K562 (cell line): ENCODE measurements at regions not wholly inside any gene's neighbourhood (a gene's known extent, or its start where the extent isn't known, plus 50 kb on each side); places are given as distances from the start of the nearest gene placed in this dataset.

Experiments
- ATAC-seq: fragments of 200-7000 bp; cut with Tn5 transposase; 3 replicates; pipeline ENCODE4 v1.9.1; 2020; ENCODE audit warnings: moderate library complexity
- BruUV-seq: library from RNA; stranded (reverse); fragments of 400-500 nt; replicated peaks from 2 replicates; lab custom pipeline; 2021; lab: Mats Ljungman, UMichigan
- CTCF ChIA-PET: fragments of 300-600 bp; formaldehyde crosslinking; extraction: SDS; loops from one replicate; lab custom pipeline; 2021; ENCODE audit warnings: low intra/inter-chr PET ratio; lab: Yijun Ruan, JAX
- POLR2A ChIA-PET: fragments of 300-600, 350-650 bp; sonication (Branson Sonifier 250); formaldehyde crosslinking; extraction: SDS; loops from one replicate; lab custom pipeline; 2021; ENCODE audit warnings: antibody characterized with exemption, inconsistent platforms; lab: Yijun Ruan, JAX
- DNase-seq, 4 experiments: peaks; one replicate each; pipeline versions ENCODE4 v3.0.0 to v3.0.0-alpha.2; 2011 to 2018; ENCODE audit warnings: low spot score in 3 of 4, mixed read lengths in 3 of 4; ENCODE audit errors: extremely low read depth in 1 of 4
- FAIRE-seq: peaks from 2 replicates; lab custom pipeline; 2011; peaks lifted over from hg19 to GRCh38; lab: Jason Lieb, UNC
- H2AFZ ChIP-seq: 2 replicates; pipeline ENCODE4 v1.6.0; 2011; ENCODE audit warnings: low read depth, low read length, control low read depth, inconsistent platforms
- H3K27ac ChIP-seq: fragments of 200-600 bp; 3 replicates; pipeline ENCODE4 v1.8.0; 2011; ENCODE audit warnings: low read depth, mild to moderate bottlenecking, control low read depth, inconsistent platforms, low read length, moderate library complexity, mixed read lengths; ENCODE audit errors: extremely low read depth
- H3K27me3 ChIP-seq, 2 experiments: fragments of 300-600 bp in 1 of 2; 2 replicates in 1 of 2; 3 replicates in 1 of 2; pipeline versions ENCODE4 v1.6.0 to v1.8.0; 2011; ENCODE audit warnings: inconsistent platforms in 2 of 2, low read length in 2 of 2, mild to moderate bottlenecking in 1 of 2, mixed read lengths in 1 of 2, moderate library complexity in 1 of 2; ENCODE audit not compliant: control insufficient read depth in 2 of 2, insufficient read depth in 2 of 2
- H3K36me3 ChIP-seq: fragments of 300-600 bp; 3 replicates; pipeline ENCODE4 v1.8.0; 2011; ENCODE audit warnings: mild to moderate bottlenecking, low read length, inconsistent platforms; ENCODE audit not compliant: control insufficient read depth, insufficient read depth
- H3K4me1 ChIP-seq, 2 experiments: fragments of 200-600 bp in 1 of 2; replicated peaks in 1 of 2; 2 replicates in 1 of 2; 3 replicates in 1 of 2; pipeline versions ENCODE4 v1.5.1 to v1.8.0; 2011; ENCODE audit warnings: inconsistent platforms in 2 of 2, low read length in 2 of 2, mild to moderate bottlenecking in 1 of 2, mixed read lengths in 1 of 2, moderate library complexity in 1 of 2; ENCODE audit not compliant: control insufficient read depth in 2 of 2, insufficient read depth in 2 of 2
- H3K4me2 ChIP-seq: 2 replicates; pipeline ENCODE4 v1.6.1; 2011; ENCODE audit warnings: low read length, control low read depth, inconsistent platforms, mixed read lengths; ENCODE audit not compliant: insufficient read depth
- H3K4me3 ChIP-seq: fragments of 200-600 bp; sonication (generic), shearing (Covaris generic); 2 replicates; pipeline ENCODE4 v1.5.1; 2016; ENCODE audit warnings: control low read depth, inconsistent platforms
- H3K79me2 ChIP-seq: fragments of 200-600 bp; 3 replicates; pipeline ENCODE4 v1.8.0; 2011; ENCODE audit warnings: low read length, inconsistent platforms; ENCODE audit not compliant: control insufficient read depth, insufficient read depth
- H3K9ac ChIP-seq, 2 experiments: 2 replicates each; pipeline versions ENCODE4 v1.6.0 to v1.6.1; 2011; ENCODE audit warnings: low read depth in 2 of 2, low read length in 2 of 2, control low read depth in 1 of 2, inconsistent platforms in 1 of 2, mild to moderate bottlenecking in 1 of 2, mixed read lengths in 1 of 2; ENCODE audit not compliant: insufficient read depth in 1 of 2
- H3K9me1 ChIP-seq: one replicate; pipeline ENCODE4 v1.6.0; 2011; ENCODE audit warnings: inconsistent platforms, mild to moderate bottlenecking, low read length, moderate library complexity; ENCODE audit not compliant: control insufficient read depth, insufficient read depth
- H3K9me3 ChIP-seq: replicated peaks from 2 replicates; pipeline ENCODE4 v1.5.1; 2011; ENCODE audit warnings: low read depth, low read length, inconsistent platforms; ENCODE audit not compliant: control insufficient read depth, insufficient read depth
- H4K20me1 ChIP-seq: replicated peaks from 2 replicates; pipeline ENCODE4 v1.6.1; 2011; ENCODE audit warnings: low read length, inconsistent platforms, mixed read lengths; ENCODE audit not compliant: control insufficient read depth, insufficient read depth
- ARID3A ChIP-seq: IDR thresholded peaks from 2 replicates; pipeline ENCODE4 v1.6.1; 2012; ENCODE audit warnings: low read depth, low read length, improper control_type of control experiment, borderline replicate concordance
- BACH1 ChIP-seq: fragments of 200-800 bp; sonication (Bioruptor generic); IDR thresholded peaks from 2 replicates; pipeline ENCODE4 v1.6.1; 2016; ENCODE audit warnings: missing genetic modification characterization, missing compliant biosample characterization
- CBFA2T2 ChIP-seq: fragments of 450-650 bp; conservative IDR thresholded peaks from 2 replicates; pipeline ENCODE4 v1.6.1; 2017; ENCODE audit warnings: mild to moderate bottlenecking
- CEBPG ChIP-seq, 3 experiments: fragments of 200-800 bp in 1 of 3; sonication (Bioruptor generic) in 1 of 3; sonication (generic) in 1 of 3; formaldehyde crosslinking in 1 of 3; IDR thresholded peaks in 2 of 3; conservative IDR thresholded peaks in 1 of 3; 2 replicates each; pipeline versions ENCODE4 v1.6.1 to v1.8.0; 2016 to 2022; ENCODE audit warnings: missing compliant biosample characterization in 2 of 3, missing genetic modification characterization in 2 of 3, mild to moderate bottlenecking in 1 of 3, missing genetic modification reagents in 1 of 3
- EHMT2 ChIP-seq: fragments of 450-650 bp; IDR thresholded peaks from 2 replicates; pipeline ENCODE4 v1.6.1; 2018; ENCODE audit warnings: antibody characterized with exemption
- FIP1L1 ChIP-seq: fragments of 200-400 bp; formaldehyde crosslinking; IDR thresholded peaks from 2 replicates; pipeline ENCODE4 v1.6.1; 2018; ENCODE audit warnings: mild to moderate bottlenecking, low read depth, low read length; ENCODE audit not compliant: poor library complexity, severe bottlenecking
- FOSL1 ChIP-seq: fragments of 200-800 bp; sonication (Bioruptor generic); conservative IDR thresholded peaks from 2 replicates; pipeline ENCODE4 v1.6.1; 2016; ENCODE audit warnings: missing genetic modification characterization, missing compliant biosample characterization
- PHF8 ChIP-seq: fragments of 200-600 bp; sonication (generic); IDR thresholded peaks from 2 replicates; pipeline ENCODE4 v1.6.1; 2012; ENCODE audit warnings: mixed run types, mild to moderate bottlenecking, inconsistent platforms, low read length, moderate library complexity, borderline replicate concordance
- PURB ChIP-seq: sonication (generic); formaldehyde crosslinking; IDR thresholded peaks from 2 replicates; pipeline ENCODE4 v1.9.0; 2021; ENCODE audit warnings: low read depth, mild to moderate bottlenecking, missing genetic modification reagents
- SMAD4 ChIP-seq: fragments of 250-450 bp; sonication (Bioruptor Pico); conservative IDR thresholded peaks from 2 replicates; pipeline ENCODE4 v1.8.0; 2021; ENCODE audit warnings: inconsistent platforms, mild to moderate bottlenecking, moderate library complexity
- TRIM24 ChIP-seq, 2 experiments: fragments of 450-650 bp; IDR thresholded peaks; 2 replicates each; pipeline ENCODE4 v1.6.1; 2016
- XRCC3 ChIP-seq: fragments of 450-650 bp; IDR thresholded peaks from 2 replicates; pipeline ENCODE4 v1.6.1; 2017; ENCODE audit warnings: mild to moderate bottlenecking, moderate library complexity
- ZFP30 ChIP-seq: fragments of 250-450 bp; sonication (Bioruptor Pico); IDR thresholded peaks from 2 replicates; pipeline ENCODE4 v1.8.0; 2022; ENCODE audit warnings: moderate library complexity, mild to moderate bottlenecking, inconsistent platforms, borderline replicate concordance
- ZNF384 ChIP-seq: IDR thresholded peaks from 2 replicates; pipeline ENCODE4 v1.6.1; 2012; ENCODE audit warnings: low read depth, low read length, improper control_type of control experiment
- ZNF583 ChIP-seq: fragments of 250-450 bp; sonication (Bioruptor Pico); IDR thresholded peaks from 2 replicates; pipeline ENCODE4 v1.4.0; 2020
- ZNF785 ChIP-seq: fragments of 250-450 bp; sonication (Bioruptor Pico); IDR thresholded peaks from 2 replicates; pipeline ENCODE4 v1.4.0; 2020; ENCODE audit warnings: mild to moderate bottlenecking
- WGBS: fragments of 100-300 bp; shearing (Covaris generic); methylation state at CpG from one replicate; pipeline ENCODE4 v1.1.6; 2016; ENCODE audit warnings: low coverage, mixed read lengths; ENCODE audit not compliant: insufficient coverage; ENCODE audit errors: missing lambda C conversion rate; 5-methylcytosine and 5-hydroxymethylcytosine counted together
- in situ Hi-C: fragments of 300-500 bp; cut with MboI; formaldehyde crosslinking; loops from 4 replicates; pipeline ENCODE4 v1.15.0; 2018; ENCODE audit warnings: inconsistent platforms, mixed read lengths
- intact Hi-C: fragments of 100-400 bp; cut with micrococcal nuclease; formaldehyde crosslinking; loops from 2 replicates; pipeline ENCODE4 v1.14.2; 2022

DNA sequence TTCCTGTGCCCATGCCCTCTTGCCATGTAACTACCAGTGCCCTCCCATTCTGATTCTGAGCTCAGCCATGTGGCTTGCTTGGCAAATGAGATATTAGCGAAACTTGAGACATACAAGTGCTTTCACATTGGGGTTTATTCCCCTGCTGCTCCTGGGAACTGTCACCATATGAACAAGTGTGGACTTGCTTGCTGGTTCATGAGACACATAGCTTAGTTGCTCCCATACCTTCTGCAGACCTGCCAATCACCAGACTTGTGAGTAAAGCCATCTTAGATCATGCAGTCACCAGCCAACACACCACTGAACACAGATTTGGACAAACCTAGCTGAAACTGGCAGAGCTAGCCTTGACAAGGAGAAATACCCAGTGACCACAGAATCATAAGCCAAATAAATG, 155.1 kb downstream of the SS18 start:
- POLR2A ChIA-PET = no interaction called here
- TF ChIP-seq BACH1 (tag) (no peak), ZFP30 (CRISPR knock-in tag) (no peak), CBFA2T2 (no peak), TRIM24 (IDR thresholded peaks at IDR 0.05) (no peak), FOSL1 (tag) (no peak), EHMT2 (no peak), PURB (CRISPR knock-in tag) (no peak), FIP1L1 (no peak), ZNF583 (CRISPR knock-in tag) (no peak), ARID3A (no peak), XRCC3 (no peak), ZNF384 (no peak), SMAD4 (no peak), CEBPG (CRISPR knock-in tag; IDR thresholded peaks at IDR 0.05) (no peak), CEBPG (tag; conservative IDR thresholded peaks at IDR 0.05 in 1 of 2, IDR thresholded peaks at IDR 0.05 in 1 of 2) (no peak), PHF8 (no peak), ZNF785 (CRISPR knock-in tag) (no peak)
- TF ChIP-seq, all 486 proteins: peak for 0
- ATAC-seq (no peak), DNase-seq (no peak), FAIRE-seq (no peak)
- no TSS peak for BruUV-seq
- H3K9me1 ChIP-seq = no peaks in the 10 kb centered on the region
- H3K79me2 ChIP-seq = no peaks in the 10 kb centered on the region
- no peak overlapping the region for H3K4me3 ChIP-seq
- no peaks in the 10 kb centered on the region for H4K20me1 ChIP-seq
- no peak overlapping the region for H2AFZ ChIP-seq
- no peaks in the 10 kb centered on the region for H3K36me3 ChIP-seq
- in situ Hi-C loops (no loop called here), intact Hi-C loops (no loop called here)
- H3K9me3 ChIP-seq = no peaks in the 10 kb centered on the region
- no peak overlapping the region for H3K27ac ChIP-seq
- H3K9ac ChIP-seq = no peak overlapping the region
- WGBS = 0% methylated on average over 1 of the region's 1 CpG
- no peaks in the 10 kb centered on the region; a peak in 1 of 5 replicates for H3K27me3 ChIP-seq
- H3K4me2 ChIP-seq = no peak overlapping the region
- no peaks in the 10 kb centered on the region for H3K4me1 ChIP-seq
- CTCF ChIA-PET = no interaction called here
